HG02981 (cell line): ENCODE measurements at regions not wholly inside any gene's neighbourhood (a gene's known extent, or its start where the extent isn't known, plus 50 kb on each side); places are given as distances from the start of the nearest gene placed in this dataset.
"Not testable (repeated sequence)": the region's sequence is repeated elsewhere in the genome, so short reads cannot be mapped to it uniquely, and the experiment has no call there.

Experiments used
- ATAC-seq: cut with Tn5 transposase; IDR thresholded peaks from one replicate; pipeline ENCODE4 v1.9.1; 2021; ENCODE audit warnings: mild to moderate bottlenecking, moderate library complexity; ENCODE audit not compliant: unreplicated experiment

DNA sequence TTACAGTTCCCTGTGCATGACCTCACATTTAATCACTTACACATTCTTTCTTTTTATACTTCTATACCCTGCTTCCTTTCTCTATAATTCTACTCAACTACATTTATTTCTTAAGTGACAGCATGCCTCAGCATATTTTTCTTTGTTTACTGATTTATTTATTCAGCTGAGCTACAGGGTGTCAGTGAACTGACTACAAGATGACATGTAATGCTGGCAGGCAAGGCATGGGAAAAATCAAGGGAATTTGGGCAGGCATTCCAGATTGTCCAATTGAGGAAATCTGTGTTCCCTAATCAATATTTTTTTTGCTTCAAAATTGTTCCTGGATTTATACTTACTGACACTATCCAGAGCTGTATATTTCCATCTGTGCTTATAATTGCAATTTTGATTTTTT lies 875.5 kb downstream of the C4orf33 start:
- no peak for ATAC-seq

GRCh38 chr4:129972257-129972656 lies 876.3 kb downstream of the C4orf33 start:
- no peak for ATAC-seq

GRCh38 chr4:129974730-129975129 lies 878.8 kb downstream of the C4orf33 start:
- ATAC-seq: no peak

- ATAC-seq: no peak
Observed at GRCh38 chr4:129978315-129978714, 882.4 kb downstream of the C4orf33 start.

- ATAC-seq: no peak
Observed at GRCh38 chr4:129988957-129989356, 893.0 kb downstream of the C4orf33 start.

DNA sequence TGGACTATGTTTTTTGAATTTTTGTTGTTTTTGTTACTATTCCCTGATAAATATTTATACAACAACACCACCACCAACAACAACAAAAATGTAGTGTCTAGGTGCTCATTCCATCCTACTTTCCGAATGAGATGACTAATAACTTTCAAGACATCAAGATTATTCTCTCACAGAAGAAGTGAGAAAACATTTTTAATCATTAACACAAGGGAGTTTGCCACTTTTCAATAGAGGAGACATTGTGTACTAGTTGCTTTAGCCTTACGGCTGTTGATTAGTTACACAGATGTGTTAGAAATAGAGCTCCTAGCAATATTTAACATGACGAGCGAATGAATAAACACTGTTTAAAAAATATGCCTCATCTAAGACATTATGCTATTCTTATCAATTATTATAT lies 898.8 kb downstream of the C4orf33 start:
- peak; percentile 79 for ATAC-seq

GRCh38 chr4:129998436-129999150 lies 902.6 kb downstream of the C4orf33 start:
- ATAC-seq: no peak

DNA sequence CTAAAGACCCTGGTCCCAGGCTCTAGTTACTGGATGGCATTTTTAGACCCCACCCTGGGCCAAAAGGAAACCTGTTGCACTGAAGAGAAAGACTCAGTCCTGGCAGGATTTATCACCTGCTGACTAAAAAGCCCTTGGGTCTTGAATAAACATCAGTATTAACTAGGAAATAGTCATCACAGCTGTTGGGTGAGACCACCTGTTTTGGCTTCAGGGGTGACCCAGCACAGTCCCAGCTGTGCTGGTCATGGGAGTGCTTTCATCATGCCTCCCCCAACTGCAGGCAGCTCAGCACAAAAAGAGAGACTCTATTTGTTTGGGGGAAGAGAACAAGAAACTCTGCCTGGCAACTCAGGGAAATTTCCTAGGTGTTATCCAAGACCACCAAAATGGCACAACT lies 903.2 kb downstream of the C4orf33 start:
- no peak for ATAC-seq

GRCh38 chr4:130008461-130008860 lies 912.5 kb downstream of the C4orf33 start:
- no peak for ATAC-seq

DNA sequence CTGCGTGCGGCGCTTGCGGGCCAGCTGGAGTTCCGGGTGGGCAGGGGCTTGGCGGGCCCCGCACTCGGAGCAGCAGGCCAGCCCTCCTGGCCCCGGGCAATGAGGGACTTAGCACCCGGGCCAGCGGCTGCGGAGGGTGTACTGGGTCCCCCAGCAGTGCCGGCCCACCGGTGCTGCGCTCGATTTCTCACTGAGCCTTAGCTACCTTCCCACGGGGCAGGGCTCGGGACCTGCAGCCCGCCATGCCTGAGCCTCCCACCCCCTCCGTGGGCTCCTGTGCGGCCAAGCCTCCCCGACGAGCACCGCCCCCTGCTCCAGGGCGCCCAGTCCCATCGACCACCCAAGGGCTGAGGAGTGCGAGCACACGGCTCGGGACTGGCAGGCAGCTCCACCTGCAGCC lies 916.9 kb downstream of the C4orf33 start:
- not testable (repeated sequence) for ATAC-seq

GRCh38 chr4:130021706-130022105 lies 925.8 kb downstream of the C4orf33 start:
- no peak for ATAC-seq

DNA sequence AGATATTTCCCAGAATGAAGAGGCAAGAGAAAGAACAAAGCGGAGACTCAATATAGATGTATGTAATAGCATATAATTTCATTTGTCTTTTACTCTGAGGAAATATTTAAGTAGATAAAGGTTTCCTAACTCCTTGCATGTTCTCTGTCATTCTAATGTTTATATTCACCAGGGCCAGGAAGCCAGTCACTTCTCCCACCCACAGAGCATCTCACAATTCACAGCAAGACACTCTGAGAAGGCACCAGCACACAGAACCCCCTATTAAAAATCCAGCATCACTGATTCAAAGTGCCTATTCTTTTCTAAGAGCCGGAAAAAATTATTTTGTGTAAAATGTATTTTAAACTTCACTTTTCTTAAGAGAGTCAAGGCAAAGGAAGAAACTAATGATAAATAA lies 927.1 kb downstream of the C4orf33 start:
- ATAC-seq: no peak

GRCh38 chr4:130025701-130026100 lies 929.7 kb downstream of the C4orf33 start:
- no peak for ATAC-seq

- ATAC-seq: no peak
Observed at GRCh38 chr4:130026185-130026584, 930.2 kb downstream of the C4orf33 start.

GRCh38 chr4:130027973-130028372 lies 932.0 kb downstream of the C4orf33 start:
- no peak for ATAC-seq

DNA sequence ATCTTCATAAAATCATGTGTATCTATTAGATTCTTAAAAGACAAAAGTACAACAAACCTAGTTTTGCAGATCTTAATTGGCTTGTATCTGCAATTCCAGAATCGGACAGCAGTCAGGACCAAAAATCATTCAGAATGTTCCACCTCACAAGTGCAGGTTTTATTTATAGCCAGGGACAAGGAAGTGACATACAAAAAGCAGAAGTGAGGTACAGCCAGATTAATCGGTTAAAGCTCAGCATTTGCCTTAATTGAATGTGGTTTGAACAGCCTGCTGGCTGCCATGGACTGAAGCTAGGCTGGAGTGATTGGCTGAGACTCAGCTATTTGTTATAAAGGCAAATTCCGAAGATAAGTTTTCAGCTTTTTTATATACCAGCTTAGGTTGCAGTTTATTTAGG lies 932.6 kb downstream of the C4orf33 start:
- peak; percentile 98 for ATAC-seq

GRCh38 chr4:130029442-130029841 lies 933.5 kb downstream of the C4orf33 start:
- ATAC-seq: no peak

GRCh38 chr4:130031858-130032257 lies 935.9 kb downstream of the C4orf33 start:
- no peak for ATAC-seq

- not testable (repeated sequence) for ATAC-seq
Observed at GRCh38 chr4:130033657-130034056, 937.7 kb downstream of the C4orf33 start.

GRCh38 chr4:130034876-130035275 lies 938.9 kb downstream of the C4orf33 start:
- ATAC-seq: no peak

GRCh38 chr4:130035391-130035790 lies 939.4 kb downstream of the C4orf33 start:
- ATAC-seq: no peak

- not testable (repeated sequence) for ATAC-seq
Observed at GRCh38 chr4:130037866-130038265, 941.9 kb downstream of the C4orf33 start.

GRCh38 chr4:130038540-130038939 lies 942.6 kb downstream of the C4orf33 start:
- ATAC-seq: not testable (repeated sequence)
